CD4-positive, alpha-beta memory T cell (primary cell): ENCODE measurements at regions not wholly inside any gene's neighbourhood (a gene's known extent, or its start where the extent isn't known, plus 50 kb on each side); places are given as distances from the start of the nearest gene placed in this dataset.

Source experiments
- CTCF ChIA-PET: fragments of 350-600 bp; sonication (Branson Sonifier 250); formaldehyde crosslinking; loops from one replicate; lab custom pipeline; 2021; ENCODE audit warnings: inconsistent platforms; ENCODE audit not compliant: partially characterized antibody; lab: Charles Lee
- POLR2A ChIA-PET: fragments of 350-600 bp; sonication (Branson Sonifier 250); formaldehyde crosslinking; loops from one replicate; lab custom pipeline; 2021; ENCODE audit not compliant: partially characterized antibody; lab: Charles Lee
- DNase-seq, 5 donors: peaks; one replicate each; pipeline versions ENCODE4 v3.0.0 to v3.0.0-alpha.2; 2020 to 2022; ENCODE audit warnings: mixed read lengths in 1 of 5
- H3K27ac ChIP-seq: one replicate; pipeline ENCODE4 v1.7.0; 2013; ENCODE audit warnings: low read depth, low read length
- H3K27me3 ChIP-seq: 2 replicates; pipeline ENCODE4 v1.7.0; 2013; ENCODE audit warnings: mild to moderate bottlenecking, low read length, moderate library complexity; ENCODE audit not compliant: insufficient read depth
- H3K36me3 ChIP-seq: 2 replicates; pipeline ENCODE4 v1.7.0; 2013; ENCODE audit warnings: mild to moderate bottlenecking, low read length, moderate library complexity; ENCODE audit not compliant: insufficient read depth
- H3K4me1 ChIP-seq: 2 replicates; pipeline ENCODE4 v1.7.0; 2013; ENCODE audit warnings: mild to moderate bottlenecking, low read length, moderate library complexity; ENCODE audit not compliant: insufficient read depth
- H3K4me3 ChIP-seq, 2 donors: one replicate each; pipeline ENCODE4 v1.7.0; 2013; ENCODE audit warnings: low read length in 2 of 2, mild to moderate bottlenecking in 1 of 2
- H3K9me3 ChIP-seq, 2 donors: one replicate each; pipeline ENCODE4 v1.7.0; 2013; ENCODE audit warnings: low read length in 2 of 2, control low read depth in 1 of 2; ENCODE audit not compliant: control insufficient read depth in 1 of 2
- H3K27ac Mint-ChIP-seq, 7 donors: one replicate each; pipeline ENCODE4 v1.8.0; 2020 to 2021; ENCODE audit warnings: mixed read lengths in 7 of 7, mild to moderate bottlenecking in 6 of 7, inconsistent platforms in 3 of 7, moderate library complexity in 3 of 7
- H3K27me3 Mint-ChIP-seq, 2 donors: one replicate each; pipeline ENCODE4 v1.8.0; 2020 to 2021; ENCODE audit warnings: mixed read lengths in 2 of 2
- H3K36me3 Mint-ChIP-seq, 2 donors: one replicate each; pipeline ENCODE4 v1.8.0; 2020 to 2021; ENCODE audit warnings: mixed read lengths in 2 of 2, inconsistent platforms in 1 of 2, mild to moderate bottlenecking in 1 of 2
- H3K4me1 Mint-ChIP-seq, 4 donors: one replicate each; pipeline ENCODE4 v1.8.0; 2020 to 2021; ENCODE audit warnings: mixed read lengths in 4 of 4, mild to moderate bottlenecking in 1 of 4
- H3K4me3 Mint-ChIP-seq, 8 donors: one replicate each; pipeline ENCODE4 v1.8.0; 2020 to 2021; ENCODE audit warnings: mixed read lengths in 8 of 8, mild to moderate bottlenecking in 7 of 8, moderate library complexity in 6 of 8, inconsistent platforms in 3 of 8
- H3K9me3 Mint-ChIP-seq, 8 donors: one replicate each; pipeline ENCODE4 v1.8.0; 2020 to 2021; ENCODE audit warnings: mixed read lengths in 8 of 8, mild to moderate bottlenecking in 5 of 8, inconsistent platforms in 3 of 8, moderate library complexity in 1 of 8
- intact Hi-C: fragments of 100-400 bp; cut with micrococcal nuclease; formaldehyde crosslinking; loops from one replicate; pipeline ENCODE4 v1.15.1; 2023

GRCh38 chr4:13268703-13269102, 215.4 kb downstream of the RAB28 start:
- H3K4me3 Mint-ChIP-seq = no peak overlapping the region
- no peak overlapping the region for H3K4me3 ChIP-seq
- DNase-seq = no peak
- peaks cover 1 to 5% of the 10 kb centered on the region in 2 donors for H3K36me3 Mint-ChIP-seq
- CTCF ChIA-PET = interaction anchor here (1.7 kb wide), 1 partner anchor 11 kb away, joined by 4 read pairs; no protein-coding TSS in a partner anchor
- intact Hi-C loops = no loop called here
- peaks cover 0 to 5% of the 10 kb centered on the region in 2 donors for H3K9me3 ChIP-seq
- no peaks in the 10 kb centered on the region for H3K36me3 ChIP-seq
- H3K9me3 Mint-ChIP-seq = peaks cover 6 to 26% (median 17%) of the 10 kb centered on the region in 8 donors
- H3K27ac Mint-ChIP-seq = no peak overlapping the region
- no peaks in the 10 kb centered on the region for H3K4me1 ChIP-seq
- H3K4me1 Mint-ChIP-seq = no peaks in the 10 kb centered on the region
- no peak overlapping the region for H3K27ac ChIP-seq
- POLR2A ChIA-PET = no interaction called here
- no peaks in the 10 kb centered on the region for H3K27me3 Mint-ChIP-seq
- no peaks in the 10 kb centered on the region for H3K27me3 ChIP-seq

GRCh38 chr4:13268165-13268564, 216.0 kb downstream of the RAB28 start:
- no peak for DNase-seq
- Mint-ChIP-seq H3K27me3 (no peaks in the 10 kb centered on the region), H3K4me3 (no peak overlapping the region), H3K4me1 (no peaks in the 10 kb centered on the region), H3K27ac (no peak overlapping the region), H3K36me3 (peaks cover 0 to 8% of the 10 kb centered on the region in 2 donors), H3K9me3 (peaks cover 6 to 21% (median 14%) of the 10 kb centered on the region in 8 donors)
- H3K4me1 ChIP-seq = no peaks in the 10 kb centered on the region
- no peak overlapping the region for H3K27ac ChIP-seq
- H3K36me3 ChIP-seq = no peaks in the 10 kb centered on the region
- no peaks in the 10 kb centered on the region for H3K27me3 ChIP-seq
- ChIA-PET CTCF (interaction anchor here (1.7 kb wide), 1 partner anchor 11 kb away, joined by 4 read pairs; no protein-coding TSS in a partner anchor), POLR2A (no interaction called here)
- intact Hi-C loops = no loop called here
- peaks cover 0 to under 1% of the 10 kb centered on the region in 2 donors for H3K9me3 ChIP-seq
- H3K4me3 ChIP-seq = no peak overlapping the region

- H3K27ac Mint-ChIP-seq = no peak overlapping the region
- no peak overlapping the region for H3K4me3 Mint-ChIP-seq
- no peaks in the 10 kb centered on the region for H3K27me3 Mint-ChIP-seq
- Histone ChIP-seq H3K9me3 (no peaks in the 10 kb centered on the region), H3K27me3 (no peaks in the 10 kb centered on the region), H3K4me1 (no peaks in the 10 kb centered on the region), H3K36me3 (no peaks in the 10 kb centered on the region), H3K27ac (no peak overlapping the region), H3K4me3 (no peak overlapping the region)
- CTCF ChIA-PET = no interaction called here
- H3K36me3 Mint-ChIP-seq = peaks cover 0 to 8% of the 10 kb centered on the region in 2 donors
- POLR2A ChIA-PET = no interaction called here
- intact Hi-C loops = no loop called here
- H3K9me3 Mint-ChIP-seq = peaks cover 4 to 13% (median 11%) of the 10 kb centered on the region in 8 donors
- no peak for DNase-seq
- H3K4me1 Mint-ChIP-seq = no peaks in the 10 kb centered on the region
Observed at GRCh38 chr4:13267091-13267490, 217.0 kb downstream of the RAB28 start.

- H3K4me3 ChIP-seq = no peak overlapping the region
- peaks cover under 1 to 12% (median 7%) of the 10 kb centered on the region in 8 donors for H3K9me3 Mint-ChIP-seq
- H3K4me1 ChIP-seq = no peaks in the 10 kb centered on the region
- H3K4me3 Mint-ChIP-seq = no peak overlapping the region
- ChIA-PET POLR2A (no interaction called here), CTCF (no interaction called here)
- no peaks in the 10 kb centered on the region for H3K4me1 Mint-ChIP-seq
- H3K9me3 ChIP-seq = no peaks in the 10 kb centered on the region
- H3K27ac ChIP-seq = no peak overlapping the region
- no peaks in the 10 kb centered on the region for H3K36me3 ChIP-seq
- no peaks in the 10 kb centered on the region for H3K27me3 Mint-ChIP-seq
- no peak for DNase-seq
- H3K36me3 Mint-ChIP-seq = peaks cover 0 to 8% of the 10 kb centered on the region in 2 donors
- intact Hi-C loops = no loop called here
- H3K27ac Mint-ChIP-seq = no peak overlapping the region
- H3K27me3 ChIP-seq = no peaks in the 10 kb centered on the region
Observed at GRCh38 chr4:13266687-13267086, 217.5 kb downstream of the RAB28 start.

GRCh38 chr4:13263967-13264525, 220.1 kb downstream of the RAB28 start:
- H3K27ac Mint-ChIP-seq = peak overlapping the region in 1 of 7 donors; percentile 38
- no peaks in the 10 kb centered on the region for H3K36me3 ChIP-seq
- H3K9me3 ChIP-seq = no peaks in the 10 kb centered on the region
- CTCF ChIA-PET = no interaction called here
- H3K36me3 Mint-ChIP-seq = peaks cover 0 to 3% of the 10 kb centered on the region in 2 donors
- H3K27me3 Mint-ChIP-seq = no peaks in the 10 kb centered on the region
- POLR2A ChIA-PET = no interaction called here
- H3K4me1 Mint-ChIP-seq = no peaks in the 10 kb centered on the region
- no peak overlapping the region for H3K27ac ChIP-seq
- no peaks in the 10 kb centered on the region for H3K4me1 ChIP-seq
- H3K4me3 ChIP-seq = no peak overlapping the region
- intact Hi-C loops = no loop called here
- peaks cover 0 to 3% (median 0%) of the 10 kb centered on the region in 8 donors for H3K9me3 Mint-ChIP-seq
- no peak for DNase-seq
- no peak overlapping the region for H3K4me3 Mint-ChIP-seq
- H3K27me3 ChIP-seq = no peaks in the 10 kb centered on the region

- Histone ChIP-seq H3K4me3 (no peak overlapping the region), H3K27me3 (no peaks in the 10 kb centered on the region), H3K4me1 (no peaks in the 10 kb centered on the region), H3K36me3 (no peaks in the 10 kb centered on the region), H3K9me3 (no peaks in the 10 kb centered on the region), H3K27ac (no peak overlapping the region)
- no peaks in the 10 kb centered on the region for H3K27me3 Mint-ChIP-seq
- no peaks in the 10 kb centered on the region for H3K4me1 Mint-ChIP-seq
- no peak overlapping the region for H3K27ac Mint-ChIP-seq
- H3K36me3 Mint-ChIP-seq = peaks cover 0 to 3% of the 10 kb centered on the region in 2 donors
- ChIA-PET POLR2A (no interaction called here), CTCF (no interaction called here)
- H3K4me3 Mint-ChIP-seq = no peak overlapping the region
- H3K9me3 Mint-ChIP-seq = peaks cover 0 to 3% (median under 1%) of the 10 kb centered on the region in 8 donors
- intact Hi-C loops = no loop called here
- no peak for DNase-seq
Observed at GRCh38 chr4:13262816-13263215, 221.3 kb downstream of the RAB28 start.

GRCh38 chr4:13261486-13262257, 222.5 kb downstream of the RAB28 start:
- H3K4me1 Mint-ChIP-seq = no peaks in the 10 kb centered on the region
- H3K36me3 Mint-ChIP-seq = peaks cover 0 to 3% of the 10 kb centered on the region in 2 donors
- Histone ChIP-seq H3K9me3 (no peaks in the 10 kb centered on the region), H3K4me3 (no peak overlapping the region), H3K27ac (no peak overlapping the region), H3K4me1 (no peaks in the 10 kb centered on the region), H3K27me3 (no peaks in the 10 kb centered on the region), H3K36me3 (no peaks in the 10 kb centered on the region)
- no peak overlapping the region for H3K4me3 Mint-ChIP-seq
- no peaks in the 10 kb centered on the region for H3K27me3 Mint-ChIP-seq
- H3K27ac Mint-ChIP-seq = no peak overlapping the region
- intact Hi-C loops = no loop called here
- CTCF ChIA-PET = no interaction called here
- peaks cover 0 to 3% (median 0%) of the 10 kb centered on the region in 8 donors for H3K9me3 Mint-ChIP-seq
- no peak for DNase-seq
- POLR2A ChIA-PET = no interaction called here
